Activated CD4-positive, alpha-beta memory T cell treated with anti-CD3 and anti-CD28 coated beads for 36 hours (primary cell): ENCODE measurements at regions not wholly inside any gene's neighbourhood (a gene's known extent, or its start where the extent isn't known, plus 50 kb on each side); places are given as distances from the start of the nearest gene placed in this dataset.

Experiments used
- CTCF ChIA-PET: fragments of 350-600 bp; sonication (Branson Sonifier 250); formaldehyde crosslinking; loops from one replicate; lab custom pipeline; 2021; ENCODE audit warnings: antibody characterized with exemption, inconsistent platforms; lab: Charles Lee
- POLR2A ChIA-PET: fragments of 350-600 bp; sonication (Branson Sonifier 250); formaldehyde crosslinking; loops from one replicate; lab custom pipeline; 2021; ENCODE audit warnings: antibody characterized with exemption; lab: Charles Lee
- DNase-seq: peaks from one replicate; pipeline ENCODE4 v3.0.0-alpha.2; 2020
- H3K27ac Mint-ChIP-seq: one replicate; pipeline ENCODE4 v1.8.0; 2021; ENCODE audit warnings: mixed read lengths
- H3K27me3 Mint-ChIP-seq: one replicate; pipeline ENCODE4 v1.8.0; 2021; ENCODE audit warnings: mixed read lengths
- H3K36me3 Mint-ChIP-seq: one replicate; pipeline ENCODE4 v1.8.0; 2021; ENCODE audit warnings: mixed read lengths
- H3K4me1 Mint-ChIP-seq: one replicate; pipeline ENCODE4 v1.8.0; 2021; ENCODE audit warnings: low read depth, mixed read lengths
- H3K4me3 Mint-ChIP-seq: one replicate; pipeline ENCODE4 v1.8.0; 2021; ENCODE audit warnings: mild to moderate bottlenecking, mixed read lengths
- H3K9me3 Mint-ChIP-seq: one replicate; pipeline ENCODE4 v1.8.0; 2021; ENCODE audit warnings: mixed read lengths
- intact Hi-C: fragments of 100-400 bp; cut with micrococcal nuclease; formaldehyde crosslinking; loops from one replicate; pipeline ENCODE4 v1.15.1; 2023

DNA sequence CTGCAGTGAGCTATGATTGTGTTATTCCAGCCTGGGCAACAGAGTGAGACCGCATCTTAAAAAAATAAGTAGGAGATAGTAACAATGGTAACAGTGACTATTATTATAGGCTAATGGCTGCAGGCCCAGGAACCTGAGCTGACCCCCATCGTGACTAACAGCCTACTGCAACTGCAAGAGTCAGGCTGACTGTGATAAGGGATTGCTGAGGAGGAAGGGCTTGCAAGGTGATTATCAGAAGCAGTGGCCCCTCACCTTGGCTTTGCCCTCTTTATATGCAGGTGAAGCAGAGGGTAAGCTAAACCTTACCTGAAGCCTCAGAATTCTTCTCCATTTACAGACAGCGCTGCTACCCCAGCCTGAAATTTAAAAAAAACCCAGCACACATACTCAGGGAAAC lies 83.9 kb upstream of the SDK1 start:
- Mint-ChIP-seq H3K36me3 (no peaks in the 10 kb centered on the region), H3K27me3 (peaks cover 18% of the 10 kb centered on the region), H3K27ac (no peak overlapping the region), H3K4me1 (peaks cover 9% of the 10 kb centered on the region), H3K9me3 (no peaks in the 10 kb centered on the region), H3K4me3 (no peak overlapping the region)
- ChIA-PET CTCF (no interaction called here), POLR2A (no interaction called here)
- intact Hi-C loops: no loop called here
- DNase-seq: no peak

DNA sequence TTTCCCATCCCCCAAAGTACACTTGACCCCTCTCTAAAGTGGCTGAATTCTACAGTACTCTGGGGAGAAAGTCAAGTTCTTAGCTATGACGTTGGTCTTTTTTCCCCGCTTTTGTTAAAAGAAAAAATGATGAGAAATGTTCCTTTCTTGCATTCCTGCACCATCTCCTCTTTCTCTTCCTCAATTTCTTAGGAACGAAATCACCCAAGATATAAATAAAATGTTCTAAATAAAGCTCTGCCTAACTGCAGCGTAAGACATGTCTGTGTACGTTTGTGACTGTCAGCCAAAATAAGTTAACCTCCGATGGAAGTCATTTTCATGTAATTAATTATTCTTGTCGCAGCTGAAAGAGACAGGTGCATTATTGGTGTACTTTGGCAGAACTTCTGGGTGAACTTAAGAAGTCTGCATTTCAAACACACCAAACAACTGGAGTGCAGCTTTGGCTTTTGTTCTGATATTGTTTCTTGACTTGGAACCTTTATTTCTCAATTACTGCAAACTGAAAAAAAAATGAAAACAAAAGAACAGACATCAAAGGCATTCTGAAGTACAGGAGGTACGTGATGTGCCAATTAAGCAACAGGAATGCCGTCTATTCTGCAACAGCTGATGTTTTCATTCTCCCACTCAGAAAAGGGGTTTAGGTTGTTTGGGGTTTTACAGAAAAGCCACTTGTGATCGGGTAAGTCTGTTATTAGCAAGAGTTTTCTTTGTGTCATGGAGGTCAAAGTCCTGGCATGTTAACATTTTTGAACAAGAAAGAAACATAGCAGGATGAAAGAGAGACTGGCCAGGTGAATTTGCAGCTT lies 82.4 kb upstream of the SDK1 start:
- peaks cover 9% of the 10 kb centered on the region for H3K4me1 Mint-ChIP-seq
- H3K36me3 Mint-ChIP-seq: no peaks in the 10 kb centered on the region
- CTCF ChIA-PET: interaction anchor here (0.7 to 1.1 kb wide), 2 partner anchors 70 to 83 kb away, joined by 3 read pairs; partner anchors contain the start of gene SDK1
- H3K27me3 Mint-ChIP-seq: peaks cover 21% of the 10 kb centered on the region
- POLR2A ChIA-PET: no interaction called here
- no peak for DNase-seq
- intact Hi-C loops: no loop called here
- no peak overlapping the region for H3K4me3 Mint-ChIP-seq
- no peak overlapping the region for H3K27ac Mint-ChIP-seq
- H3K9me3 Mint-ChIP-seq: no peaks in the 10 kb centered on the region

DNA sequence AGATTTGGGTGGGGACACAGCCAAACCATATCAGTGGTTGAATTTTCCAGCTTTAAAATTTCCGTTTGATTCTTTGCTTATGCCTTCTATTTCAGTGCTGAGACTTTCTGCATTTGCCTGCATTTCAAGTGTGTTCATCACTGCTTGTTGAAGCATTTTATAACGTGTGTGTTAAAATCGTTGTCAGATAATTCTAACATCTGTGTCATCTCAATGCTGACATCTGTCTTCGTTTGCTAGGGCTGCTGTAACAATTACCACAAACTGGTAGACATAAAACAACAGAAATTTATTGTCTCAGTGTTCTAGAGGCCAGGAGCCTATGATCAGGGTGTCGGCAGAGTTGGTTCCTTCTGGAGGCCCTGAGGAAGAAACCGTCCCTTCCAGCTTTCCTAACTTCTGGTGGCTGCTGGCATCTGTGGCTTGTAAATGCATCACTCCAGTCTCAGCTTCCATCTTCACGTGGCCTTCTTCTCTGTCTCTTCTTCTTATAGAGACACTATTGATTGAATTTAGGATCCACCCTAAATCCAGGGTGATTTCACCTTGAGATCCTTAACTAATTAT lies 71.1 kb upstream of the SDK1 start:
- Mint-ChIP-seq H3K36me3 (no peaks in the 10 kb centered on the region), H3K9me3 (peaks cover 6% of the 10 kb centered on the region), H3K4me3 (no peak overlapping the region), H3K4me1 (peaks cover 22% of the 10 kb centered on the region), H3K27ac (no peak overlapping the region), H3K27me3 (no peaks in the 10 kb centered on the region)
- CTCF ChIA-PET: no interaction called here
- no peak for DNase-seq
- POLR2A ChIA-PET: no interaction called here
- intact Hi-C loops: no loop called here

DNA sequence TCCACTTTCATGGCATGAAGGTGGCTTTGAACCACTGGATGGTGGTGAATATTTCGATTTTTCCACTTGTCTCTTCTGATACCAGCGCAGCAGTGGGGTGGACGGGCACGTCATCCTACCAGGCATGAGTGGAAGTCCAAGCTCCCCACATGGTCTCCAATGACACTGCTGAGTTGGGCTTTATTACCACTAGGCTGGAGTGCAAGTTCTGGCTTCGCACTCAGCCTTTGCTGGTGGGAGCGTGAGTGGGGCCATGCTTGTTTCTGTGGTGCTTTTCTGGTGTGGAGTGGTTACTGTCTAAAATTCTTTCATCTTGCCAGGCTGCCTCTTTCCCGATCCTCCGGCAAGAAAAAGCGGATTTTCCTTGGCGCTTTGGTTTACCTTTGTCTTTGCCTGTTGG lies 70.1 kb upstream of the SDK1 start:
- Mint-ChIP-seq H3K27me3 (peaks cover 5% of the 10 kb centered on the region), H3K4me1 (peaks cover 22% of the 10 kb centered on the region), H3K4me3 (no peak overlapping the region), H3K36me3 (peaks cover 2% of the 10 kb centered on the region), H3K27ac (no peak overlapping the region), H3K9me3 (peaks cover 14% of the 10 kb centered on the region)
- POLR2A ChIA-PET: no interaction called here
- DNase-seq: no peak
- intact Hi-C loops: no loop called here
- CTCF ChIA-PET: no interaction called here

DNA sequence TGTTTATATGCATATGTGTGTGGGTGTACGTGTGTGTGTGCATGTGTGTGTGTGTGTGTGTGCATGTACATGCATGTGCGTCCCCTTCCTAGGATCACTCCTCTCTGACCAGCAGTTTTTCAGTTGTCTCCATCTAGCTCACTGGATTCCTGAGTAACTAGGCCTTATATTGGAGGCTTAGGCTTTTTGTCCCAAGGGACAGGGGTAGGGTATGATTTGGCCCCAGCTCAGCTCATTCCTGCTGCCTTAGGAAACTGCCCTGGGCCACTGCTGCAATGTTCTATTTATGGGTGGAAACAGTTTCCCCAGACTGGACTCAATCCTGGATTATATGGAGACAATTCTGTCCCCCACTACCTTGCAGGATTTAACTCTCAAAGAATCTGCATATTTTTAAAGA lies 68.8 kb upstream of the SDK1 start:
- ChIA-PET POLR2A (no interaction called here), CTCF (no interaction called here)
- Mint-ChIP-seq H3K4me3 (no peak overlapping the region), H3K27me3 (peaks cover 5% of the 10 kb centered on the region), H3K4me1 (peaks cover 17% of the 10 kb centered on the region), H3K9me3 (peaks cover 23% of the 10 kb centered on the region), H3K36me3 (peaks cover 4% of the 10 kb centered on the region), H3K27ac (no peak overlapping the region)
- no peak for DNase-seq
- intact Hi-C loops: no loop called here

DNA sequence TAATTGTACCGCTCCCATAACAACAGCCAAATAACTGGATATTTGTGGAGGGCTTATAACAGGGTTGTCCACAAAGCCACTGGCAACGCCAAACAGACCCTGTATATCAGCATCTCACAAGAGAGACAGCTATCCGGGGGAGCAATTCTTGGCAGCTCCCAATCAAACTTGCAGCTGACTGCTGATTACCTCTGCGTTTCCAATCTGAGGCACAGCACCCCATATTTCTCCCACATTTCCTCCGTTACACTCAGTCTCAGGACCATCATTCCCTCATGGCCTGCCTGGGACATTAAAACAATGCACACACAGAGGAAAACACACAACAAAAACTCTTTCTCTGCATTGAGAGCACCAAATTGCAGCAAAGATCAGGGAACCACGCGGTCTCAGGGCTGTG lies 67.8 kb upstream of the SDK1 start:
- Mint-ChIP-seq H3K36me3 (peaks cover 4% of the 10 kb centered on the region), H3K27me3 (peaks cover 5% of the 10 kb centered on the region), H3K4me1 (peaks cover 8% of the 10 kb centered on the region), H3K9me3 (peaks cover 27% of the 10 kb centered on the region), H3K4me3 (no peak overlapping the region), H3K27ac (no peak overlapping the region)
- DNase-seq: no peak
- ChIA-PET CTCF (no interaction called here), POLR2A (no interaction called here)
- intact Hi-C loops: no loop called here

DNA sequence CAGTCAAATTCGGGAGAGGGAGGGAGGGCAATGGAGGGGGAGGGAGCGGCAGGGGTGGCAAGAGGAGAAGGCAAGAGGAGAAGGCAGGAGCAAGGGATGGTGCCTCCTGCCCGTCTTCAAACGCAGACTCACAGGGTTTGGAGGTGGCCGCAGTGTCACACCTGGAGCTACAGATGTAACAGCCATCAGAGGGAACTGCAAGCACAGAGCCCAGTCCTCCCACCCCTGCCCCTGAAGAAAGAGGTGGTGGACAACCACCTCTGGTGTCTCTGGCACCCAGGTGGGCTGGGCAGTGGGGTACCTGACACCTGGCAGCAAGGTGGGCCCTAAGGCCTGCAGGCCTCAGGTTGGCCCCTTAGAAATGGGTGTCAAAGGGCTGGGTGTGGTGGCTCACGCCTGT lies 67.0 kb upstream of the SDK1 start:
- ChIA-PET POLR2A (no interaction called here), CTCF (no interaction called here)
- DNase-seq: no peak
- Mint-ChIP-seq H3K4me3 (no peak overlapping the region), H3K27me3 (peaks cover 5% of the 10 kb centered on the region), H3K27ac (no peak overlapping the region), H3K9me3 (peaks cover 27% of the 10 kb centered on the region), H3K36me3 (peaks cover 4% of the 10 kb centered on the region), H3K4me1 (peaks cover 3% of the 10 kb centered on the region)
- intact Hi-C loops: no loop called here

DNA sequence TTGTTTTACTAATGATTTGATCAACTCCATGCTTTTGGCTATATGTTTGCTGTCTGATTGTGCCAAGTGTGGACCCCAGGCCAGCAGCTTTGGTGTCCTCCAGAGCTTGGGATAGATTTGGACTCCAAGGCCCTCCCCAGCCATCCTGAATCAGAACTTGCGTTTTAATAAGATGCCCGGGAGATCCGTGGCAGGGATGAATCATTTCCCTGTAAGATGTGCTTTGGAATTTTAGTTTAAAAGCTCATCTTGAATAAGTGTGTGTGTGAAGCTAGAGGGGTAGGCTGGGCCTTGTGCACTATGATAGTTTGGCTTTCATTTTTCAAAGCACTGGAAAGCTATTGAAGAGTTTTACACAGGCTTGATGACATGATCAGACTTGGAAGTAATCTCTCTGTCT lies 66.2 kb upstream of the SDK1 start:
- peaks cover 4% of the 10 kb centered on the region for H3K36me3 Mint-ChIP-seq
- no peak overlapping the region for H3K27ac Mint-ChIP-seq
- no peak for DNase-seq
- peaks cover 5% of the 10 kb centered on the region for H3K27me3 Mint-ChIP-seq
- peaks cover 23% of the 10 kb centered on the region for H3K9me3 Mint-ChIP-seq
- CTCF ChIA-PET: no interaction called here
- intact Hi-C loops: no loop called here
- POLR2A ChIA-PET: no interaction called here
- H3K4me1 Mint-ChIP-seq: no peaks in the 10 kb centered on the region
- no peak overlapping the region for H3K4me3 Mint-ChIP-seq

DNA sequence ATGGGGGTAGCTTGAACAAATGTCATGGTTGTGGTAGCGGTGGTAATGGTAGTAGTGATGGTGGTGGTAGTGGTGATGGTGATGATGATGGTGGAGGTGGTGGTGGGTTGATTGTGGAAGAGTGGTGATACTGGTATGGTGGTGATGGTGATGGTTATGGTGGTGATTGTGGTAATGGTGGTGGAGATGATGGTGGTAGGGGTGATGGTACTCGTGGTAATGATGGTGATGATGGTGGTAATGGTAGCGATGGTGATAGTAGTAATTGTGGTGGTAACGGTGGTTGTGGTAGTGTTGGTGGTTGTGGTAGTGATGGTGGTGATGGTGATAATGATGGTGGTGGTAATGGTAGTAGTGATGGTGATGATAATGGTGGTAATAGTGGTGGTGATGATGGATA lies 65.7 kb upstream of the SDK1 start:
- DNase-seq: no peak
- ChIA-PET POLR2A (no interaction called here), CTCF (no interaction called here)
- intact Hi-C loops: no loop called here
- Mint-ChIP-seq H3K27me3 (peaks cover 5% of the 10 kb centered on the region), H3K4me3 (no peak overlapping the region), H3K27ac (no peak overlapping the region), H3K9me3 (peaks cover 23% of the 10 kb centered on the region), H3K4me1 (no peaks in the 10 kb centered on the region), H3K36me3 (peaks cover 4% of the 10 kb centered on the region)

DNA sequence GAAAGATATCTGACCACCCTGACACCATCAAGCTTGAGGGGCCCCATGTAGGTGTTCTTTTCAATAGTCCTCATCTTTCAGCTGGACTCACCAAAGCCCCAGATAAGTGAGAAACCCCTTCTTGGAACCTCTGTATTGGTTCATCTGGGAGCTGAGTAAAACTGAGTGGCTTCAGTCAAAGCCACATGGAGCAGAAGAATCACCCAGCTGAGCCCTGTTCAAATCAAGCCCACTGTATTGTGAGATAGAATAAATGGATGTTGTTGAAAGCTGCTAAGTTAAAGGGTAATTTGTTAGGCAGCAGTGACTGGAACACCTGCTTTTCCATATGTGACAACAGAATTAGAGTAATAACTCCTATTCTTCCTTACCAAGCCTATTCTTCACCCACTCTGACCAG lies 64.8 kb upstream of the SDK1 start:
- H3K4me3 Mint-ChIP-seq: no peak overlapping the region
- intact Hi-C loops: no loop called here
- H3K27ac Mint-ChIP-seq: no peak overlapping the region
- DNase-seq: no peak
- H3K27me3 Mint-ChIP-seq: peaks cover 5% of the 10 kb centered on the region
- H3K36me3 Mint-ChIP-seq: peaks cover 4% of the 10 kb centered on the region
- H3K9me3 Mint-ChIP-seq: peaks cover 23% of the 10 kb centered on the region
- ChIA-PET POLR2A (no interaction called here), CTCF (interaction anchor here (0.6 kb wide), 1 partner anchor 904 kb away, joined by 3 read pairs; no protein-coding TSS in a partner anchor)
- no peaks in the 10 kb centered on the region for H3K4me1 Mint-ChIP-seq

DNA sequence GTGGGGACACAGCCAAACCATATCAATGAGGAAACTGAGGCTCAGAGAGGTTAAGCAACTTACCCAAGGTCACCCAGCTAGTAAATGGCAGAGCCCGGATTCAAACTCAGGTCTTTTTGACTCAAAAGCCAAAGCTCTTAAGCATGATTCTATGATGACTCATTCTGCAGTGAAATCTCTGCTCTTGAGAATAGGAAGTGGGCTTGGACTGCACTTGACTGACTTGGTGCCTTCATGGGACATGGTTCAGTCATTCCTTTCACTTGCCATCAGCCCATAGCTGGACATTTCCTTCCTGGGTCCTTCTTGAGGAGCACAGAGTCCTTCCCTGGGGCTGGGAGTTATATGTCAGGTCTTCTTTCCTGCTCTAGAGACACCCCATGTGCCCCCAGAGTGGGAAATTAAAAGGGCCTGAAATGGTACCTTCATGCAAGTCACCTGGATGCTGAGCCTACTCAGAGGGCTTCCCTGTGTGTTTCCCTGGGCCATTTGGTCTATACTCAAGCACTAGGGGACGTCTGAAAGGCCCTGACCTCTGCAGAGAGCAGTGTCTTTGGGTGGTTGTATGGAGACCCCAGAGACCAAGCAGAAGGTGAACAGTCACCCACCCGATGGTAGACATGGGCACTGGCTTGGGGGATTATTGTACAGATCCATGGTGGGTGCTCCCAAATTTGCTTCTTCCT lies 62.4 kb upstream of the SDK1 start:
- Mint-ChIP-seq H3K9me3 (peaks cover 23% of the 10 kb centered on the region), H3K27me3 (peaks cover 5% of the 10 kb centered on the region), H3K4me3 (no peak overlapping the region), H3K36me3 (peaks cover 4% of the 10 kb centered on the region), H3K4me1 (no peaks in the 10 kb centered on the region), H3K27ac (no peak overlapping the region)
- no peak for DNase-seq
- ChIA-PET CTCF (no interaction called here), POLR2A (no interaction called here)
- intact Hi-C loops: no loop called here

DNA sequence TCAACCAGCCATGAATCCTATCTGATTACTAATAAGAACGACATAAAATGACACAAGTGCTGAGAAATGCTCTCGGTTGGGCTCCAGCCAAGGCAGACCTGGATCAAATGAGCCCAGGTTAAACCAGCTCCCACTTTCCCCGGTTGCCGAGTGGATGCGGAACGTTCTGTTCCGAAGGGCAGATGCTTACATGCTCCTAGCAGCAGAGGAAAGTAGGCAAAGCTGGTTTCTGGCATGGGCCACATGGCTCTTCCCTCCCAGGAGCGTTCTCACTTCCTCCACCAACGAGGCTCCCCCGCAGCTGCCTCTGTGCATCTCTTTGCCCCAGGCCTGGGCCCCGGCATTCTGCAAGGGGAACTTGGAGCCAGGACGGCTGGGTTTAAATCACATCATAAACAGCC lies 61.8 kb upstream of the SDK1 start:
- Mint-ChIP-seq H3K4me3 (no peak overlapping the region), H3K9me3 (peaks cover 23% of the 10 kb centered on the region), H3K27ac (no peak overlapping the region), H3K4me1 (no peaks in the 10 kb centered on the region), H3K27me3 (peaks cover 5% of the 10 kb centered on the region), H3K36me3 (peaks cover 4% of the 10 kb centered on the region)
- no peak for DNase-seq
- intact Hi-C loops: no loop called here
- ChIA-PET CTCF (no interaction called here), POLR2A (no interaction called here)
